ENCODE measurements at regions not wholly inside any gene's neighbourhood (a gene's known extent, or its start where the extent isn't known, plus 50 kb on each side); places are given as distances from the start of the nearest gene placed in this dataset.

DNA sequence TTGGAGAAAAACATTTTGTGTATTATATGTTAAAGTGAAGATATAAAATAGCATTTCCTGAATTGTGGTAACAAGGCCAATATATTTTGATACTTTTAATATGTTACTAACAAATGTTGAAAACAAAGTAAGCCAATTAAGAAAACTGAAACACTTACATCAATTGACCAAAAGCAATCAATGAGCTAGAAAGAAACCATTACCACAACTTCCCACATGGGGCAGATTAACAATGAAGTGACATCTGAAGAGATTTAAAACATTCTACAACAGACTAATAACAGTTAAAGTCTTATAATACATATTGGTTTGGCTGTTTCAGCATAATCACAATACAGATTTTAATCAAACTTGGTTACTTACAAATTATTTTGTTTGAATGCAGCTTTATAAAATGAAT, 282.4 kb upstream of the NETO1 start:
- TF ChIP-seq POLR2A (IDR thresholded peaks at IDR 0.05; ENCODE audit: low read depth) (no peak), EP300 (IDR thresholded peaks at IDR 0.05) (no peak), POLR2AphosphoS5 (IDR thresholded peaks at IDR 0.05) (no peak)
- TF ChIP-seq, protein P1, sequence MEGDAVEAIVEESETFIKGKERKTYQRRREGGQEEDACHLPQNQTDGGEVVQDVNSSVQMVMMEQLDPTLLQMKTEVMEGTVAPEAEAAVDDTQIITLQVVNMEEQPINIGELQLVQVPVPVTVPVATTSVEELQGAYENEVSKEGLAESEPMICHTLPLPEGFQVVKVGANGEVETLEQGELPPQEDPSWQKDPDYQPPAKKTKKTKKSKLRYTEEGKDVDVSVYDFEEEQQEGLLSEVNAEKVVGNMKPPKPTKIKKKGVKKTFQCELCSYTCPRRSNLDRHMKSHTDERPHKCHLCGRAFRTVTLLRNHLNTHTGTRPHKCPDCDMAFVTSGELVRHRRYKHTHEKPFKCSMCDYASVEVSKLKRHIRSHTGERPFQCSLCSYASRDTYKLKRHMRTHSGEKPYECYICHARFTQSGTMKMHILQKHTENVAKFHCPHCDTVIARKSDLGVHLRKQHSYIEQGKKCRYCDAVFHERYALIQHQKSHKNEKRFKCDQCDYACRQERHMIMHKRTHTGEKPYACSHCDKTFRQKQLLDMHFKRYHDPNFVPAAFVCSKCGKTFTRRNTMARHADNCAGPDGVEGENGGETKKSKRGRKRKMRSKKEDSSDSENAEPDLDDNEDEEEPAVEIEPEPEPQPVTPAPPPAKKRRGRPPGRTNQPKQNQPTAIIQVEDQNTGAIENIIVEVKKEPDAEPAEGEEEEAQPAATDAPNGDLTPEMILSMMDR (IDR thresholded peaks at IDR 0.05), result no peak
